Peyer's patch (tissue), 4 donors: ENCODE measurements at regions not wholly inside any gene's neighbourhood (a gene's known extent, or its start where the extent isn't known, plus 50 kb on each side); places are given as distances from the start of the nearest gene placed in this dataset.

ENCODE experiments used
- CTCF ChIP-seq, 6 experiments: fragments of 450-650 bp in 4 of 6; fragments of 200-600 bp in 2 of 6; sonication (generic) in 1 of 6; IDR thresholded peaks; one replicate each; pipeline ENCODE4 v1.5.1; 2017 to 2019; ENCODE audit warnings: antibody characterized with exemption in 6 of 6, mild to moderate bottlenecking in 3 of 6, moderate library complexity in 1 of 6
- POLR2A ChIP-seq, 2 donors: fragments of 450-650 bp; IDR thresholded peaks; one replicate each; pipeline ENCODE4 v1.5.1; 2017; ENCODE audit warnings: antibody characterized with exemption in 2 of 2, mild to moderate bottlenecking in 2 of 2, moderate library complexity in 2 of 2

GRCh38 chr7:84877943-84878570 is 308.8 kb downstream of the SEMA3D start:
- TF ChIP-seq CTCF (IDR thresholded peaks at IDR 0.05) (no peak), POLR2A (IDR thresholded peaks at IDR 0.05) (no peak)
